ENCODE measurements at regions not wholly inside any gene's neighbourhood (a gene's known extent, or its start where the extent isn't known, plus 50 kb on each side); places are given as distances from the start of the nearest gene placed in this dataset.
"Not testable (repeated sequence)": the region's sequence is repeated elsewhere in the genome, so short reads cannot be mapped to it uniquely, and the experiment has no call there.

GRCh38 chr4:124143632-124144031, 568.9 kb downstream of the ANKRD50 start:
- DNase-seq (ENCODE audit: low read depth in 1 of 2, low spot score in 1 of 2): no peak

- no peak for DNase-seq (ENCODE audit: low read depth in 1 of 2, low spot score in 1 of 2)
Measured at GRCh38 chr4:124144238-124144654, 568.3 kb downstream of the ANKRD50 start.

GRCh38 chr4:124146068-124146467, 566.5 kb downstream of the ANKRD50 start:
- no peak for DNase-seq (ENCODE audit: low read depth in 1 of 2, low spot score in 1 of 2)

GRCh38 chr4:124151031-124151430, 561.5 kb downstream of the ANKRD50 start:
- DNase-seq (ENCODE audit: low read depth in 1 of 2, low spot score in 1 of 2): no peak

- no peak for DNase-seq (ENCODE audit: low read depth in 1 of 2, low spot score in 1 of 2)
Measured at GRCh38 chr4:124152132-124152531, 560.4 kb downstream of the ANKRD50 start.

GRCh38 chr4:124155239-124155638, 557.3 kb downstream of the ANKRD50 start:
- no peak for DNase-seq (ENCODE audit: low read depth in 1 of 2, low spot score in 1 of 2)

- DNase-seq (ENCODE audit: low read depth in 1 of 2, low spot score in 1 of 2): no peak
Measured at GRCh38 chr4:124157396-124158083, 555.0 kb downstream of the ANKRD50 start.

GRCh38 chr4:124163401-124163800, 549.1 kb downstream of the ANKRD50 start:
- DNase-seq (ENCODE audit: low read depth in 1 of 2, low spot score in 1 of 2): no peak

GRCh38 chr4:124167602-124168001, 544.9 kb downstream of the ANKRD50 start:
- no peak for DNase-seq (ENCODE audit: low read depth in 1 of 2, low spot score in 1 of 2)

GRCh38 chr4:124169524-124169923, 543.0 kb downstream of the ANKRD50 start:
- not testable (repeated sequence) for DNase-seq (ENCODE audit: low read depth in 1 of 2, low spot score in 1 of 2)

GRCh38 chr4:124173912-124174311, 538.6 kb downstream of the ANKRD50 start:
- no peak for DNase-seq (ENCODE audit: low read depth in 1 of 2, low spot score in 1 of 2)

GRCh38 chr4:124177647-124178425, 534.7 kb downstream of the ANKRD50 start:
- DNase-seq (ENCODE audit: low read depth in 1 of 2, low spot score in 1 of 2): no peak

GRCh38 chr4:124178449-124179021, 534.0 kb downstream of the ANKRD50 start:
- no peak for DNase-seq (ENCODE audit: low read depth in 1 of 2, low spot score in 1 of 2)

- no peak for DNase-seq (ENCODE audit: low read depth in 1 of 2, low spot score in 1 of 2)
Measured at GRCh38 chr4:124179506-124180186, 532.9 kb downstream of the ANKRD50 start.

GRCh38 chr4:124181039-124181438, 531.5 kb downstream of the ANKRD50 start:
- no peak for DNase-seq (ENCODE audit: low read depth in 1 of 2, low spot score in 1 of 2)

GRCh38 chr4:124183231-124183630, 529.3 kb downstream of the ANKRD50 start:
- no peak for DNase-seq (ENCODE audit: low read depth in 1 of 2, low spot score in 1 of 2)

GRCh38 chr4:124183926-124184325, 528.6 kb downstream of the ANKRD50 start:
- DNase-seq (ENCODE audit: low read depth in 1 of 2, low spot score in 1 of 2): no peak

GRCh38 chr4:124184792-124185191, 527.7 kb downstream of the ANKRD50 start:
- no peak for DNase-seq (ENCODE audit: low read depth in 1 of 2, low spot score in 1 of 2)

- DNase-seq (ENCODE audit: low read depth in 1 of 2, low spot score in 1 of 2): no peak
Measured at GRCh38 chr4:124188595-124188994, 523.9 kb downstream of the ANKRD50 start.

- DNase-seq (ENCODE audit: low read depth in 1 of 2, low spot score in 1 of 2): no peak
Measured at GRCh38 chr4:124189545-124189944, 523.0 kb downstream of the ANKRD50 start.

GRCh38 chr4:124191329-124191728, 521.2 kb downstream of the ANKRD50 start:
- DNase-seq (ENCODE audit: low read depth in 1 of 2, low spot score in 1 of 2): no peak

- no peak for DNase-seq (ENCODE audit: low read depth in 1 of 2, low spot score in 1 of 2)
Measured at GRCh38 chr4:124192544-124192943, 520.0 kb downstream of the ANKRD50 start.
